WTC11 (cell line): ENCODE measurements at regions not wholly inside any gene's neighbourhood (a gene's known extent, or its start where the extent isn't known, plus 50 kb on each side); places are given as distances from the start of the nearest gene placed in this dataset.
"Not testable (repeated sequence)": the region's sequence is repeated elsewhere in the genome, so short reads cannot be mapped to it uniquely, and the experiment has no call there.

Experiments
- CREB1 ChIP-seq: sonication (generic); formaldehyde crosslinking; IDR thresholded peaks from 2 replicates; pipeline ENCODE4 v1.8.0; 2023; ENCODE audit warnings: mild to moderate bottlenecking, missing genetic modification reagents
- ESRRA ChIP-seq: sonication (generic); formaldehyde crosslinking; IDR thresholded peaks from 2 replicates; pipeline ENCODE4 v1.8.1; 2022; ENCODE audit warnings: mild to moderate bottlenecking, missing genetic modification reagents, borderline replicate concordance
- NR2C2 ChIP-seq: sonication (generic); formaldehyde crosslinking; IDR thresholded peaks from 2 replicates; pipeline ENCODE4 v1.8.0; 2022; ENCODE audit warnings: mild to moderate bottlenecking, missing genetic modification reagents
- TCF7 ChIP-seq: sonication (generic); formaldehyde crosslinking; IDR thresholded peaks from 2 replicates; pipeline ENCODE4 v1.8.0; 2022; ENCODE audit warnings: mild to moderate bottlenecking, low read depth, missing genetic modification reagents, moderate library complexity
- ZNF121 ChIP-seq: sonication (generic); formaldehyde crosslinking; IDR thresholded peaks from 2 replicates; pipeline ENCODE4 v1.8.0; 2023; ENCODE audit warnings: missing genetic modification reagents
- ZNF232 ChIP-seq: sonication (generic); formaldehyde crosslinking; IDR thresholded peaks from 2 replicates; pipeline ENCODE4 v1.8.0; 2022; ENCODE audit warnings: mild to moderate bottlenecking, missing genetic modification reagents
- TF ChIP-seq, protein P1 (sequence below): sonication (generic); formaldehyde crosslinking; conservative IDR thresholded peaks from 2 replicates; pipeline ENCODE4 v1.8.1; 2022; ENCODE audit warnings: mild to moderate bottlenecking, missing genetic modification reagents
- TF ChIP-seq, protein P2 (sequence below): fragments of 200-600 bp; IDR thresholded peaks from 2 replicates; pipeline ENCODE4 v1.8.0; 2022; ENCODE audit warnings: antibody characterized with exemption
- TF ChIP-seq, protein P3 (sequence below): sonication (generic); formaldehyde crosslinking; IDR thresholded peaks from 2 replicates; pipeline ENCODE4 v1.8.0; 2022; ENCODE audit warnings: mild to moderate bottlenecking, missing genetic modification reagents

DNA sequence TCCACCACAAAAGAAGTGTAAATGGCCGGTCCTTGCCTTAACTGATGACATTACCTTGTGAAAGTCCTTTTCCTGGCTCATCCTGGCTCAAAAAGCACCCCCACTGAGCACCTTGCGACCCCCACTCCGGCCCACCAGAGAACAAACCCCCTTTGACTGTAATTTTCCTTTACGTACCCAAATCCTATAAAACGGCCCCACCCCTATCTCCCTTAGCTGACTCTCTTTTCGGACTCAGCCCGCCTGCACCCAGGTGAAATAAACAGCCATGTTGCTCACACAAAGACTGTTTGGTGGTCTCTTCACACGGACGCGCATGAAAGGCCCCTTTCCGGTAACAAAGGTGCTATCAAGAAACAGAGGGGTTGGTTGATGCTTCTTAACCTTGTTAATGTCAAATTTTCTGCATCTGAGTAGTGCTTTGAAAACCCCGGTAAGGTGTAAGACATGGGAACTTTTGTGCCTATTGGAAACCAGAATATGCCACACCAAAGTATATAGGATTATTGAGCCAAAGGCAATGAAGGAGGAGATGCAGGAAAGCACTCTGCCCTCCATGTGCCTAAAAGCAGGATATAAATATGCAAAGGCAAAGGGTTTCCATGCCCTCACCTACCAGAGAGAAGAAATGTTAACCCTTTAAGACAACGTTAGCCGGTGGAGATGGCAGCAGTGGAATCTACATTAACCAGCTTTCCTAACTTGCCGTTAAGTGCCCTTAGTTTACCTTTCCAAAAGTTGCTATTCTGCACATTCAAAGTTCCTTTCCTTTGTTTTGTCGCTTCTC, 105.4 kb upstream of the LDB2 start:
- not testable (repeated sequence) for TF ChIP-seq ZNF121 (CRISPR knock-in tag); CREB1 (CRISPR knock-in tag); TCF7; ZNF232 (CRISPR knock-in tag); NR2C2 (CRISPR knock-in tag); ESRRA
- TF ChIP-seq, protein P1, sequence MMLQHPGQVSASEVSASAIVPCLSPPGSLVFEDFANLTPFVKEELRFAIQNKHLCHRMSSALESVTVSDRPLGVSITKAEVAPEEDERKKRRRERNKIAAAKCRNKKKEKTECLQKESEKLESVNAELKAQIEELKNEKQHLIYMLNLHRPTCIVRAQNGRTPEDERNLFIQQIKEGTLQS (CRISPR knock-in tag) = not testable (repeated sequence)
- TF ChIP-seq, protein P2, sequence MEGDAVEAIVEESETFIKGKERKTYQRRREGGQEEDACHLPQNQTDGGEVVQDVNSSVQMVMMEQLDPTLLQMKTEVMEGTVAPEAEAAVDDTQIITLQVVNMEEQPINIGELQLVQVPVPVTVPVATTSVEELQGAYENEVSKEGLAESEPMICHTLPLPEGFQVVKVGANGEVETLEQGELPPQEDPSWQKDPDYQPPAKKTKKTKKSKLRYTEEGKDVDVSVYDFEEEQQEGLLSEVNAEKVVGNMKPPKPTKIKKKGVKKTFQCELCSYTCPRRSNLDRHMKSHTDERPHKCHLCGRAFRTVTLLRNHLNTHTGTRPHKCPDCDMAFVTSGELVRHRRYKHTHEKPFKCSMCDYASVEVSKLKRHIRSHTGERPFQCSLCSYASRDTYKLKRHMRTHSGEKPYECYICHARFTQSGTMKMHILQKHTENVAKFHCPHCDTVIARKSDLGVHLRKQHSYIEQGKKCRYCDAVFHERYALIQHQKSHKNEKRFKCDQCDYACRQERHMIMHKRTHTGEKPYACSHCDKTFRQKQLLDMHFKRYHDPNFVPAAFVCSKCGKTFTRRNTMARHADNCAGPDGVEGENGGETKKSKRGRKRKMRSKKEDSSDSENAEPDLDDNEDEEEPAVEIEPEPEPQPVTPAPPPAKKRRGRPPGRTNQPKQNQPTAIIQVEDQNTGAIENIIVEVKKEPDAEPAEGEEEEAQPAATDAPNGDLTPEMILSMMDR = not testable (repeated sequence)
- TF ChIP-seq, protein P3, sequence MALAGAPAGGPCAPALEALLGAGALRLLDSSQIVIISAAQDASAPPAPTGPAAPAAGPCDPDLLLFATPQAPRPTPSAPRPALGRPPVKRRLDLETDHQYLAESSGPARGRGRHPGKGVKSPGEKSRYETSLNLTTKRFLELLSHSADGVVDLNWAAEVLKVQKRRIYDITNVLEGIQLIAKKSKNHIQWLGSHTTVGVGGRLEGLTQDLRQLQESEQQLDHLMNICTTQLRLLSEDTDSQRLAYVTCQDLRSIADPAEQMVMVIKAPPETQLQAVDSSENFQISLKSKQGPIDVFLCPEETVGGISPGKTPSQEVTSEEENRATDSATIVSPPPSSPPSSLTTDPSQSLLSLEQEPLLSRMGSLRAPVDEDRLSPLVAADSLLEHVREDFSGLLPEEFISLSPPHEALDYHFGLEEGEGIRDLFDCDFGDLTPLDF (CRISPR knock-in tag) = not testable (repeated sequence)
